Activated T-helper 9 cell treated with anti-CD3 and anti-CD28 coated beads, Interleukin-2, amount 50 U/mL, for 16 hours (primary cell): ENCODE measurements at regions not wholly inside any gene's neighbourhood (a gene's known extent, or its start where the extent isn't known, plus 50 kb on each side); places are given as distances from the start of the nearest gene placed in this dataset.

Experiments
- DNase-seq: peaks from one replicate; pipeline ENCODE4 v3.0.0-alpha.2; 2020; ENCODE audit warnings: low read depth

DNA sequence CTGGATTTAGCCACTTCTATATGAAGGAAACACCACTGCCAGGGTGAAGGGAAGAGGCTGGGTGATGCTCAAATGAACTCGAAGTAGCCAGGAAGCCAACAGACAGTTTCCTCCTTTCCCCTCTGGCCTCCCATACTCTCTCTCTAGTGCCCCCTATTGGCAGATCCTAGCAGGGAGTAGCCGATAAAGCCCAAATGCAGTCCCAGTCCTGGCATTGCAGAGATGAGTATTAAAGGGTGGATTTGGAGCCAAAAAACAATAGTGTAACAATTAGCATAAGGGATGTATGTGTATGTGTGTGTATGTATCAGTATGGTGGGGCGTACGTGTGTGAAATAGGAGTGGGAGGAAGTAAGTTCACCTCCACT is 213.8 kb upstream of the LDB2 start:
- no peak for DNase-seq

DNA sequence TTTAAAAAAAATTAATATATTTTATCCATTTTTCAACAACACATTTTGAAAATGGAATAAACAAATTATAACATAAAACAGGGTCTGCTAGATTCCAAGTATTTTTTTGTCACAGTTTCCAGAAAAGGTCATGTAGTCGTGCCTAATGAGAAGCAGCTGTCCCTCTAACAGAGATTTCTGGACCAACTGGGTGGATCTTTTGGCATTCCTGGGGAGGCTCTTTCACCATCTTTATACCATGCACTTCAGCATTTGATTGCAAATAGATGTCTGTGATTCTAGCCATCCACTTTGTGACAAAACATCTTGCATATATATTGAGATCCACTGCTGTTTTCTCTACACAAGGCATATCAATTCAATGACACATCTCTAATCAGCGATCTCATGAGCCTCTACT is 210.7 kb upstream of the LDB2 start:
- no peak for DNase-seq

DNA sequence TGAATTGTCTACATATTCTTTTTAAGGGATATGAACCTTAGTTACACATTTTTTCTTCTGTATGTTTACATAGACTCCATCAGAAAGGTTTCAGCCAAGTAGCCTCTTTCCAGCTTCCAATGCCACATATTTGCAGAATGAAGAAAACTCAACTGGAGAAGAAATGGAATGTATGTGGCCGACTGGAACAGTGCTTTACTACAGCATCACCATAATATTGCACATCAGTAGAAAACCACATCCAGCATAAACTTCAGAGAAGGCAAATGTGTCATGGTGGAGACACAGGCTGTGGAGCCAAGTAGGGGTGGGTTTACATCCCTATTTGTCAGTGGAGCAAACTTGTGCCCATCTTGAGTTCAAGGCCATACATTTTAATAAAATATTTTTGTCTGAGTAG is 204.8 kb upstream of the LDB2 start:
- DNase-seq: no peak

DNA sequence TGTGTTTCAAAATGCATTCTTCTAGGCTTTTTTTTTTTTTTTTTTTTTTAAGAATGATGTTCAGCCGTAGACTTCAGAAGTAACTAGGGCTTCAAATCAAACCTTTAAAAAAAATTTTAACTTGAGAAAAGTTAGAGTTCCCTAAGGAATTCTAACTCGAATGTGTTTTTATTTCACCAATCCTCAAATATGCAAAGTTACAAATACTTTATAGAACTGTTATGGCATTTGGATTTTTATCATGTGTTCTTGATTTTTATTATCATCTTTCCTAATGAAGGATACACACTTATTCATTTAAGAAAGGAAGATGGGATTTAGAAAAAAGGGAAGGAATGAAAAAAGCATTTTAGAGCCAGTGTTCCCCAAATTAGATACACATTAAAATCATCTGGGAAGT is 200.6 kb upstream of the LDB2 start:
- DNase-seq: no peak

DNA sequence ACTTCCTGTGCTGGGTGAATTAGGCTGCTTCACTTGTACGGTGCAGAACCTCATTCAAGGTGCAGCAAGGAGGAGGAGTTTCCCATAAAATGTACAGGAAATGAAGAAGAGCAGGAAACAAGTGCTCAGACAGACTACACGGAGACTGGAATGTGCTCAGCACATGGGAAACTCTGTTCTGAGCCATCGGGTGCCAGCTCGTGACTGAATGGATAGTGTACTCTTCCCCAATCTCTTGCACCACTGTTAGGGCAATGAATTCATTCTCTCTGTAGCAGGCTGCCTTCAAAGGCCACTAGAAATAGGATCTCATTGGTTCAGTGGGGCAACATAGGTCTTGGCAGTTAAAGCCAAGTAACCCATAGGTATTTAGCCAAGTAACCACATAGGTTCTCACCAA is 200.0 kb upstream of the LDB2 start:
- no peak for DNase-seq

DNA sequence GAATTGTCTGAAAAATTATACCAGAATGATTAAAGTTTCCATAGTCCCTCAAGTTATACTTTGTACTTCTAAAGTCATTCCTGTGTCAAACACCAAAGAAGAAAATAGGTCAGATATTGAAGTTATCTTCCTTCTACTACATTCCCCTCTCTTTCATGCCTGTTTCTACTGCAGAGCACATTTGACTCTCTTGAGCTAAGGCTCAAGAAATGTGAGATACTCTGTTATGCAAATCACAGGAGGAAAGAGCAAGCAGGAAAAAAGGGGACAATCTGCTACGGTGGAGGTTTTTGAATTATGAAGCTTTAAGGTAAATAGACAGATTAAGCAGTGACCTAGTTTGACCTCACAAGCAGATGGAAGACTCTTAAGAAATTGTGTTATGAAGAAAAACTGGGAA is 198.9 kb upstream of the LDB2 start:
- DNase-seq: no peak

DNA sequence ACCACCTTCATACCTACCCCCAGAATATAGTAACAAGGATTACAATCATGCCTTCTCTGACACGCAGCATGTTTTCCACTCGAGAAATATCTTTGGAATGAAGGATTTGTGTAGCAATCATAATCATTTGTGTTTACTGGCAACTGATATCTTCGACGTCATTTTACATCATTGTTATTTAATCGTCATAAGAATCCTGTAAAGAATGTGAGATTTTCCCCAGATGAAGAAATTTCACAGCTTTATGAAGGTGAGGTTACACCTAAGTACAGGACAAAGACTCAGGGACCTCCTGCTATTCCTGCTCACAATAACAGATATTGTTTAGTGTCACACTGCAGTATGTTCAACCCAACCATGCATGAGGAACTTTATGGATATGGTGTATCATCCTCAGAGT is 198.2 kb upstream of the LDB2 start:
- DNase-seq: no peak

DNA sequence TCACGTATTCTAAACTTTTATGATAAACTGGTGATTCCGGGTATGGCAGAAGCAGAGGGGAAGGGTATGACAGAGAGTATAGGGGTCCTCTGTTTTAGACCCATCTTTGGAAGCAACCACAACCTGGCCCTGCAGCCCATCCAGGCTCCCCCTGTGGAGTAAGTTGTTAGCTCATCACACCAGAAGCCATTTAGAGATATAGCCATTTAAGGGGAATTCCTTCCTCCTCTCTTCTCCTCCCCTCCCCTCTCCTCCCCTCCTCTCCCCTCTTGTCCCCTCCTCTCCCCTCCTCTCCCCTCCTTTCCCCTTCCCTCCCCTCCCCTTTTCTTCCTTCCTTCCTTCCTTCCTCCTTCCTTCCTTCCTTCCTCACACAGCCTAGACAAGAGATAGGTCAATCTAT is 197.3 kb upstream of the LDB2 start:
- no peak for DNase-seq

DNA sequence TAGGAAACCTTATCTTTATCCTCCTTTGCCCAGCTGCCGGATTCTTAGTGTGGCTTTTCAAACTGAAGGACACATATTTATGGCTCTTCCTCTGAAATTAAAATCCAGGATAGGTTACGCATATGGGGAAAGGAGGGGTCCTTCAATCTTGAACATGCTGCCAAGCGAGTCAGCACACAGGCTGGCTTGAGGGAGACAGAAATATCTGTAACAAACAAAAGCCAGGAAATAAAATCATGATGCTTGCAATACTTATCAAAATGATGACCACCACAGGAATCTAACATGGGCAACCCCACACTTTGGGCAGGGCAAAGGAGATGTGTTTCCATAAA is 196.4 kb upstream of the LDB2 start:
- no peak for DNase-seq

DNA sequence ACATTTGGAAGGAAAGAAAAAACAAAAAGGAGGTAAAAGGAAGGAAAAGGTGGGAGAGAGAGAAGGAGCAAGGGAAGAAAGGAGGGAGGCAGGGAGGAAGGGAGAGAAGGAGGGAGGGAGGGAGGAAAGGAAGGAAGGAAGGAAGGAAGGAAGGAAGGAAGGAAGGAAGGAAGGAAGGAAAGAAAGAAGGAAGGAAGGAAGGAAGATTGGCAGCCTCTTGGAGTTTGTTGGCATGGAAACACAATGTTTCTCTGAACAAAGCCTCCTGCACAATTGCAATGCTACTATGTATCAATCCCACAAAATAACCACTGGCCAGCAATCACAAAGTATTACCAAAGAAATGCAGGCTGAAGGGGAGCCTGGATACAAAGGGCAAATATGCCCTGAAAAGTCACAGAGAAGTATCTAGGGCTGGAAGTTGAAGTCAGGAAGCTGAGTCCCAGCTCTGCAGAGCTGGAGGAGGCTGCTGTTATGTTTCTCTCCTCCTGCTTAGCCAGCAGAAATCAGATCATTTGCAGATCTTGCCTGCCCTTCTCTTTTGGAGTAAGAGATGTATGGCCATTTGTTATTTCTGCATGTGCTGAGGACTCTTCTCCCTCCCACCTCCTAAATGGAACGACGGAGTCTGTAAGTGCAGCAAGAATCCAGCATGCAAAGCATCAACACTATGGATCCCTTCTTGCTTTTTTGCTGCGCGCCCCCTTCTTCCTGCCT is 195.9 kb upstream of the LDB2 start:
- DNase-seq: no peak

DNA sequence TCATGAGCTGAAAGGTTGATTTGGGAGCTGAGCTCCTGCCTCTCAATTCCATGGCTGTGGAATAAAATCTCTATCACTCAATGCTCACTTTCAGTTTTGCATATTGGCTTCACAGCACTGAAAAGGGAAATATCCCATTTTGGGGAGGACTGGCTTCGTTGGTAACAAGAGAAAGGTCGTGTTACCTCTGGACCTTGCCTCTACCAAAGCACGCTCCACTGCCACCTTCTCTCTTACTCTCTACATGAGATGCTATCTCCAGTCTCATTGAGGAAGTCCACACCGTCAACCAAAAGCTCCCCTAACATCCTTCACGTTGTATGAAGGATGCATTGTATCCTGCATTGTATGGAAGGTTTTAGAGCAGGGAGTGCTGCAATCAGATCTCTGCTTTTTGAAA is 195.0 kb upstream of the LDB2 start:
- DNase-seq: no peak

DNA sequence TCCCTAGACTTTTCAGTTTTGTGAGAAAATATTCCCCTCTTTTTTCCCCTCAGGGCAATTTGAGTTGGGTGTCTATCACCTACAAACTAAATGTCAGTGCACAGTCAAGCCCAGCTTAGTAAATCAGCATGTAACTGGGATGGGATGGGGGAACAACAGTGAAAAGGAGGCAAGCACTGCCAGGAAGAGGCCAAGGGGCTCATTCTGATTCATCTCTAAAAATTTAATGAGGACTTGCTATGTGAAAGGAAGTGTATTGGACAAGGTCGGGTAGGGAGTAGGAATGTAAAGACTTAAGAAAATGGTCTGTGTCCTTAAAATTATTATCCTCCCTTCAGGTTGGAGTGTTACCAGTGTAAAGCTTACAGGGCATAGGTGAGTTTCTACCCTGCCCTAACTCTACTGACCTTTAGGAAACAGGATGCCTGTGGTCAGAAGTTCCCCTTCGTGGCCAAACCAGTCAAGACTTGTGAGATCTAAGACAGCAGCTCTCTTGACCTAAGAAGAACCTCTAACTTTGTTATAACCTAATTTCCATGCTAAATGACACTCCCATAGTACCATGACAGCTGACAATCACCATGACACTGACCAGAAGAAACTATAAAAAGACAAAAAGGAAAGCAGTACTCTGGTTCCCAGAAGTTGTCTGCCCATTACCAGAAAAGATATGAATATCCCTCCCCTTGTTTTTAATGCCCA is 194.4 kb upstream of the LDB2 start:
- DNase-seq: no peak

DNA sequence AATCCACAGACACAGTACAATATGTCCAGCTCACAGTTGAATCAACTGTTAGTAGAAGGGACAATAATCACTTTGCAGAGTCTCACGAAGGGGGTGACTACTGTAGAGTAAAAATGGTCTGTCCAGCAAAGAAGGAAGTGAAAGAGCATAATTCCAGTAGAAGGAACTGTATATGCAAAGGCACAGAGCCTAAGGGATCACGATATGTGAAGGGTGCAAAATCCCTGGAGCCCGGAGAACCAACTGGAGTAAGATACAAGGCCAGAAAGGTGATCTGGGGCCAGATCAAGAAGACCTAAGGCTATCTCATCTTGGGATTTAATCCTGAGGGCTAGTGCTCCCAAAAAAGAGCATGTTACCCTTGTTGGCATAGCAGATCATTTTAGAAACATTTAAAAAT is 192.7 kb upstream of the LDB2 start:
- DNase-seq: no peak

DNA sequence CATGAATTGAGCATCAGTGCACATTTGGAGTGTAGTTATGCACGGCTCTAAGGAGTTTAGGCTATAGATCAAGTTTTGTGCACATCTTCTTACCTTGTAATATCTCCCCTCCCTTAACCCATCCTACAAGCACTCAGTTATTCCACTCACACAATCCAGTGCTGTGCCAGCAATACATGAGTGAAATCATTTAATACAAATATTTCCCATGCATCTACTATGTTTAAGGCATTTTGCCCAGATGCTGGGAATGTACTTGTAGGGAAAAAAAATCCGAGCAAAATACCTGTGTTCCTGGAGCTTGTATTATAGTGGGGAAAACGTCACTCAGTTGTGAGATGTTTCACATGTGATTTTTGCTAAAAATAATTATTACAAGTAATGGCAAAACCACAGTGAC is 191.6 kb upstream of the LDB2 start:
- no peak for DNase-seq

DNA sequence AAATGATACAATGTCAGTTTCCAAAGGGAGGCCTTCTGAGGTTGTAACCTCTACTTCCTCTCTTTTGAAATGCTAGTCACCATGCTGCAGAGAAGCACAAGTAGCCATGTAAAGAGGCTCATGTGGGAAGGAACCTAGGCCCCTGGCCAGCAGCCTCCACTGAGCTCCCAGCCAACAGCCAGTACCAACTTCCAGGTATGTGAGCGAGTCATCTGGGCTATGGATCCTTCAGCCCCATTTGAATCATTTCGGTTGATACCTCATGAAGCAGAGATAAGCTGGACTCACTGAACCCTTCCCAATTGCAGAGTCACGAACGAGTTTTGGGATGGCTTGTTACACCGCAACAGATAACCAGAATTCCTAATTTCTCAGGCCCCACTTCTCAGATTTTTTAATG is 187.0 kb upstream of the LDB2 start:
- no peak for DNase-seq

DNA sequence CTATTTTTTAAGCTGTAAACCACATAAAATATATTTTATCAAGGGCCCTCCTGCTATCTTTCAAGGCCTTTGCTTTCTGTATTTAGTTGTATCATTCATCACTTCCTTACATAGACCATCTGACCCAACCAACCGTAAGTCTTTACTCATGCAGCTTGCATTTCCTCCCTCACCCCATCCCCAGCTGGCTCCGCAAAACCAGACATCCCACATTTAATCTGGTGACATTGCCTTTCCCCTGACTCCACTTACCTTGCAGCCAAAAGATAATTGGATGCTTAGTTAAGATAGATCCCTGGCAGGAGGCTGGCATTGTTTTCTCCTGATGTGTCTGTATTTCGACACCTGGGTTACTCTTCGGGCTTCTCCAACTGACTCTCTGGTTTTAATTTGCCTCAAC is 183.7 kb upstream of the LDB2 start:
- no peak for DNase-seq

DNA sequence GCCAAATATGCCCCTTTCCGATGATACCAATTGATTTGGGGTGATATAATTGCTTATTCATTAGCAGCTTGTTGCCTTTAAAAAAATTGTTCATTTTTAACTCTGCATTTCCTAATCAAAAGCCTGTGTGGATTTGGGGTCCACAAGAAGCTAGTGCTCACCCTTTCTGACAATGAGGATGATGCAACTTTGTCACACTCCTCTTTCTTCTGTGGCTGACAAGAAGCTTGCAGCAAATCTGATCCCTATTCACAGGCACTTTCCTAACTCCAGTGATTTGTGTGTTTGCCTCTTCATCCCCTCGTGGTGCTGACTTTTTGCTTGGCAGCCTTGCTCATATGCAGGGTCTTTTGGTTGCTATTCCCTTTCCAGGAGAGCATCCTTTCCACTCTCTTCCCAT is 182.7 kb upstream of the LDB2 start:
- no peak for DNase-seq

DNA sequence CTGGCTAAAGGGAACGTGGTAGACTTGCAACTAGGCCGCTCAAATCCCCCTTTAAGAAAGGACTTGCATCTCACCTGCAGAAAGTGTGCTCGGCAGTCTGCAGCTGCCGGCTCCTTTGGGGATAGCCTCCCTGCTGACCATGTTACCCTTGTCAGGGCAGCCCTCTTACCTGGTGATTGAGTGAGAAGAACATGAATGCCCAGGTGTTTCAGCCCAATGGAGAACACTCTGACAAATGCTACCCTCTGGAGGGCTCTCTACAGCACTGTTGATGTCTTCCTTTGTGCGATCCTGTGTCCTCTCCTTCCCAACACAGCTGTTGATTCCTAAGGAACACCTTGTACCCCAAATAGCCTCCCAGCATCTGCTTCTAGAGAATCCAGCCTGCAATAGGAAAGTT is 178.7 kb upstream of the LDB2 start:
- no peak for DNase-seq

DNA sequence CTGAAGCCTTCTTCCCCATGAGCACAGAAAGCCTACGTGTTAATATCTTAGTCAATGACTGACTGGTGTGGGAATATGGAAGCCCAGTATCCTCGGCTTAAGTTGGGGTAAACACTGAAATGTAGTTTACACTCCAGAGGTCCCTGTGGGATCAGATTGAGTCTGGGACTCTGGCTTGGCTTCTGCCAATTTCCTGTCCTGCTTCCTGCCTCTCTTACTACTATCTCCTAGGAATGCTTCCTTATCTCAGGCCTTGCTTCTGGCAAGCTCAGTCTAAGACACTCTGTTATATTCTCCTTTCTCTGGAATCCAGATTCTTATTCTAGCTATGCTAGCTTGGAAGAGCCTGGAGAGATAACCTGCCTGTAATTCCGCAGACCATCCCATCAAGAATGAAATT is 174.0 kb upstream of the LDB2 start:
- no peak for DNase-seq

DNA sequence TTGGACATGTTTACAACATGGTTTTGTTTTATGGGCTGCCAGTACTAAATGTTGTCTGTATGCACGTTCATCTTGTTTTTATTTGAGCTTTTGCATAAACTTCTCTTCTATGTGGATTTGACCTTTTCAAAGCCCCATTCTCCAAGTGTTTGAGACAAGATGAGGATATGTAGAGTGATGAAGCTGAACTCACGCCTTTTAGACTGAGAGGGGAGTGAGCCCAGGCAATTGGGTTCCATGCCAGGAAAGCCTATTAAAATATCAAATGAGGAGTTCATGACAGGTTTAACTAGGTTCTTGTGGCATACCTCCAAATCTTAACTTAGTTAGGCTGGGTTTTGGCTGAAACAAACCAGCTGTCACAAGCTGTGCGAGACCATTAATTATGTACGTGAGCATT is 170.4 kb upstream of the LDB2 start:
- DNase-seq: no peak

DNA sequence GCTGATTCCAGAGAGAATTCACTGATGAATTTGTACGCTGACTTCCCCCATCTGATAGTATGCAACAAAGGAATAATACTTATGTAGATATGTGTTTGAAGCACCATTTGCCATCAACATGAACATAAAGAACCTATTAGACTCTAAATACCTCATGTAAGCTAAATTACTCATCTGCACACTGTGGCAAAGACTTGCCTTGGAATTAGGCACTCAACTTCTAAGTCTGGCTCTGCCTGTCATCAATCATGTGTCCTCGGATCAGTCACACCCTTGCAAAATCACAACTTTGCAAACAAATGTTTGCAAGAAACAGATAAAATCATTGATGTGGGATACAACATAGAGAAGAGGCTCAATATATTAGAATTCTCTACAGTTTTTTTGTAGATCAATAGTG is 169.9 kb upstream of the LDB2 start:
- no peak for DNase-seq

DNA sequence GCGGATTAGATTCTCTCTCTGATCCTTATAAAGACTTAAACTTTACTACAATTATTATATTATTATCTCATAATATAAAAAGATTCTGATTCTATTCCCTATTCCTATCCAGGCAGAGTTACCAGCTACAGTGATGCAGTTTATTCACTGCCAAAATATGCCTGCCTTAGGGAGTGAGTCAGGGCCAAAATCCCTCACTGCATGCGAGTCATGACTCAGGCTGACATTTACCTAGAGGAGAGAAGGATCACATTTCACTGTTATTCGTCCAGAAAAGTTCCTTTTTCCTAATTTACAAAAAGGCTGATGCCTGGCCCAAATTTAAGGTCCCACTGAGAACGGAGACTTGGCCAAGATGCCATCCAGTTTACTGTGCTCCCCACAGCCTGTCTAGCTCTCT is 168.5 kb upstream of the LDB2 start:
- DNase-seq: no peak

DNA sequence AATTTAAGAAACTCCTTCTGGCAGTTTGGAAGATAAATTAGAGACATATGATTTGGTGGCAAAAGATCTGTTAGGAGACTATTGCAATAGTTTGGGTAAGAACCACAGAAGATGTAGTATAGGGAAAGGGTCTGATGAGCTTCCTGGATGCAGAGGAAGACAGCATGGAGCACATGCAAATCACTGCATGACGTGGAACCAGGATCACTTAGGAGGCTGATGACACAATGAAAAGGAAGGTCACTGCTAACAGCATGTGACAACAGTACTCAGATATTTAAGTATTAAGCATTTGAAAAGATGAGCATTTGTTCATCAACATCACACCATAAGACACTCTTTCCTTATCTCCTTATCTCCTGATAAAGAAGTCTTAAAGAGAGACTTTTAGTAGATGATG is 167.8 kb upstream of the LDB2 start:
- DNase-seq: no peak

DNA sequence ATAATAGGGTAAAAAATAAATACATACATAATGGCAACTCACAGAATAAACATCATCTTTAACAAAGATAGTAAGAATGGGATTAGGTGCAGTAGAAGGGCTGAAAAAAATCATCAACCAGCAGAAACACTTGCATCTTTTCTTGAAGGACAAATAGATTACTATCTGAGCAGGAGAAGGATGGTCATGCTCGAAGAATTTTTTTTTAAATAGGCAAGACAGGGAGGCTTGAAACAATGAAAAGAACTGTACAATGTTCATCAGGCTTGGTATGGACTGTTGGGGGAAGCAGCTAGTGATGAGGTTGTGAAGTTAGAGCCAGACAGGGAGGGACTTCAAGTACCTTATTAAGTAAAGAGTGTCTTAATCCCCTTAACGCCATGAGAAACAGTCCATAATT is 167.4 kb upstream of the LDB2 start:
- DNase-seq: no peak

DNA sequence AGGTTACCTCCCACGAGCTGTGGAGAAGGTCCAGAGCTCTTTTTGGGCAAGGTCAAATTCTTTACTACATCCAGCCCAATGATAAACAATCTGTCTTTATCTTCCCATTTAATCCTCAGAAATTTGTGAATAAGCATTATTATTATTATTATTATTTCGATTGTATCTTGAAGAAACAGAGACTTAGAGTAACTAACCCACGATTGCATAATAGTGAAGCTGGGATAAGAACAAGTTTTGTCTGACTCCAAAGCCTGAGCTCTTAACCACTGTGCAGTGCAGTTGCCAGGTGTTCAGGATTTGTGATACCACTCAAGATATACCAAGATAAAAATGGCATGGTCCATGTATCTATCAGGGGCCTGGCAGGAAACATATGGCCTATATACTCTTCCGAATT is 166.5 kb upstream of the LDB2 start:
- DNase-seq: no peak
